Ramos (cell line): ENCODE measurements at regions not wholly inside any gene's neighbourhood (a gene's known extent, or its start where the extent isn't known, plus 50 kb on each side); places are given as distances from the start of the nearest gene placed in this dataset.
"Not testable (repeated sequence)": the region's sequence is repeated elsewhere in the genome, so short reads cannot be mapped to it uniquely, and the experiment has no call there.

Experiments used
- in situ Hi-C: fragments of 300-500 bp; cut with MboI; formaldehyde crosslinking; loops from one replicate; pipeline ENCODE4 v1.14.3; 2022; ENCODE audit warnings: low sequenced_read_pairs; ENCODE audit not compliant: unreplicated experiment

DNA sequence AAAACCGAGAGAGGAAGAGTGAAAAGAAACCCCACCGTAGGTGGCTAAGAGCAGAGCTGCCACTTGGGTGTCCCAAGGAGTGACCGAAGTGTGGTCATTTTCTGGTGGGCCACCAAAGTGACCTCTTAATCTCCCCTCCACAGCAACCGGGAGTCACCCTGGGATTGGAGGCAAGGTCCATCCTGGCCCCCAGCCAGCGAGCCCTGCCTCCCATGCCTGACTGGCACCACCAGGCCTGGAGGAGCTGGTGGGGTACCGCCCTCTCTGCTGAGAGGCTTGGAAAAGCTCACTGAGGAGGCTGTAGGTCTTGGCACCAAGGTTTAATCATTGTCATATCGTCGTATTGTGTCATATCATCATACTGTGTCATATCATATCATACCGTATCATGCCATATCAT lies 74.0 kb upstream of the TRPM1 start:
- in situ Hi-C loops = no loop called here

DNA sequence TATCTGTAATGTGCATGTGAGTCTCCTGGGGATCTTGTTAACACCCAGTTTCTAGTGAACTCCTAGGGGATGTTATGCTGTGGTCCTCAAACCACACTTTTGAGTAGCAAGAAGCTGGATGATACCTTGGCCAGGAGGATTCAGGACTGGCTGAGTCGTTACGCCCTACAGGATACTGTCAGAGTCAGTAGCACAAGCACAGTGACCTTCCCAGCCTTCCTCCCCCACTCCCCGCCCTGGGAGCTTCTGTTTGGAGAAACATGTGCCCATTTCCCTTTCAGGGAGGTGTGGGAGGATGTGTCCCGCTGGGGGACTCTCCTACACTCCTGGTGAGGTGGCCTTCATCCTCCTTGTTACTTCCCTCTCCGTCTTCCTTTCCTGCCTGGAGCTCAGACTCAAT lies 76.4 kb upstream of the TRPM1 start:
- in situ Hi-C loops = no loop called here

DNA sequence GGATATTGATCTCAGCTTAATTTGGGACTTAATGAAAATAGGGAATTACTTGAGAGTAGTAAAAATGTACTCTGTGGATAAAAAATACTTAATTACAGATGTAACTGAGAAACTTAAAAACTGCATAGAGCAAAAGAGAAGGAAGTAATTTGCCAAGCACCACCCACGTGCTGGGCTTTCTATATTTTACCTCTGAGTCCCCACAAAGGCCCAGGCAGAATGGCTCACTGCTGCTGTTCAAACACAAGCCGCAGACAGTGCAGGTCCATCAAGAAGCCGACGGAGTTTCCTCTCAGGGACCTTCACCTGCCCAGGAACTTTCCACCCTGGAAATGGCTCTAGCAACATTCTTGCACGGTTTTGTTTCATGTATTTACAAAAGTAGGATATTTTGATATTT lies 77.2 kb upstream of the TRPM1 start:
- in situ Hi-C loops = no loop called here

DNA sequence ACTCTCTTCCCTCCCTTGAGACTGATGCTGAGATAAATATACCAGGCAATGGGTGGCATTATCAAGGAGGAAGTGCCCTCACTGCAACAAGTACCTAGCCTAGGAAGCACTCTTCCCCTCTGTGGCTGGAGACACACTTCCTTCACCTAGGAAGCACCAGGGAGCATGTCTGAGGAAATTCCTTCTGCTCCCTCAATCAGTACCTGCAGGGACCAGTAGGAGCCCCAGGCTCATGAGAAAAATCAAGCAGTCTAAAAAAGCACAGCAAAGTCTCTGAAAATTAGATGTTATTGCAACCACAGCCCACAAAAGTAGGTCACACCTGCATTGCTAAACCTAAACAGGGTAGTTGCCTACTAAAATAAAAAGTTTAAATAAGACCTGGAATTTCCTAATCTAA lies 78.2 kb upstream of the TRPM1 start:
- in situ Hi-C loops = no loop called here

DNA sequence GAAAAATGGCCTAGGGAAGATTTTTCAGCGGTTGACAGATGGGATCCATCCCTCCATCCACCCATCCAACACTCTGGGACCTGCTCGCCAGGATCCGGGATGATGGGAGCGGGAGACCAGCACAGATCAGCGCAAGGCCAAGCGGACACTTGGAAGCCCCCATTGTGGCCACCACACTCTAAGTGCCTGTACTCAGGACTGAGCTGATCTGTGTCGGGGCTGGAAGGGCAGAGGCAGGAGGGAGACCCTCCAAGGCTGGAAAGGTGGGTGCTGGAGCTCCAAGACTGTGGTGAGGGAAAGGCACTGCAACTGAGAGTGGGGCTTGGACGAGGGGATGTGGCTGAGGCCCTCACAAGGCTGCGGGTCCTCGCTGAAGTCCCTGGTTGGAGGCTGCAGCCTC lies 91.8 kb upstream of the TRPM1 start:
- in situ Hi-C loops = no loop called here

DNA sequence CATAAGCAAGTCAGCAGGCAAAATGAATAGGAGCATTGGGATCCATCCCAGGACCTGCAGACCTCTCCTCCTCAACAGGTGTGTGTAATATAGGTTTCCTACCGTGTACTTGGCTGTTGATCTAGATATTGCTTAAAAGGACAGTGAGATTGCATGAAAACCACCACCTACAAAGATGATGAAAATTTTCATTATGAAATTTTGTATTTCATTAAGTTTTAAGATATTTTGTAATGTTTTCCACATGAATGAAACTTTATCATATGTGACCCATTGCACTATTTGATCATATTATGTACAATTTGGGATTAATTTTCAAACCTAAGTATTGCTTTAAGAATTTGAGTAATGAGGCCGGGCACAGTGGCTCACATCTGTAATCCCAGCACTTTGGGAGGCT lies 94.3 kb upstream of the TRPM1 start:
- in situ Hi-C loops = no loop called here

DNA sequence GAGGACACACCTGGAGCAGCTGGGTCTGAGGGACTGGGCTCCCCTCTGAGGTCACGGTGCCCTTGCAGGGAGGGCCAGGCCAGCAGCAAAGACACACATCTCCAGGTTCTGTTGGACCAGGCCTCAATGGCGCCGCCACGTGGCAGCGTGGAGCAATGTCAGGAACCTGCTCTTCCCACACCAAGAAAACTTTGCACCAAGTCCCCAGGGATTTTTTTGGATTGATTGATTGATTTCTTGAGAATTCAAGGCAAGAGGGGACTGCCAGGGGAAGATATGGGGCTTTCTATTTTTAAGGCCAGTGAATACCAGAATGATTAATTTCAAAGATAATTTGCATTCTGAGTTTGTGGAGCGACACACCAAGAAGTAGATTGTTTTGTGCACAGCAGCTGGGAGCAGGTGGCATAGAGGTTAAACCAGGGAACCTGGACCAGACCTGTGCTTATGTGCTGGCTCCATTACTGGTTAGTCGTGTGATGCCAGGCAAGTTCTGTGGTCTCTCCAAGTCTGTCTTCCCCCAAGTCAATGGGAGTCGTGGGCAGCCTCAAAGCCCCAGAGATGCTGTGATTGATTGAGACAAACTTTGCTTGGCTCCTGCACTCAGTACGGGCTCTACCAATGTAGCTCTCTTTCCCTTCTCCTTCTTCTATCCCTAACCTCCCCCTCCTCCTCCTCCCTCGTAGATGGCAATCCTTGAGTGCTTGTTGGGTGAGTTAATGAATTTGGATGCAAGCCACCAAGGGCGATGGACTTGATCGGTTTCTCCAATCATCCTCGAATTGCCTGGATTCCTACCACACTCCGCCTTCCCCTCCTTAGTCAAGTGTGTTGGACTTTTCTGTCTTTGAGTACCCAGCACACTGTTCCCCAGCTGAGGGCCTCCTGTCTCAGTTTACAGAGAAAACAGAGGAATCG lies 96.2 kb upstream of the TRPM1 start:
- in situ Hi-C loops = no loop called here

DNA sequence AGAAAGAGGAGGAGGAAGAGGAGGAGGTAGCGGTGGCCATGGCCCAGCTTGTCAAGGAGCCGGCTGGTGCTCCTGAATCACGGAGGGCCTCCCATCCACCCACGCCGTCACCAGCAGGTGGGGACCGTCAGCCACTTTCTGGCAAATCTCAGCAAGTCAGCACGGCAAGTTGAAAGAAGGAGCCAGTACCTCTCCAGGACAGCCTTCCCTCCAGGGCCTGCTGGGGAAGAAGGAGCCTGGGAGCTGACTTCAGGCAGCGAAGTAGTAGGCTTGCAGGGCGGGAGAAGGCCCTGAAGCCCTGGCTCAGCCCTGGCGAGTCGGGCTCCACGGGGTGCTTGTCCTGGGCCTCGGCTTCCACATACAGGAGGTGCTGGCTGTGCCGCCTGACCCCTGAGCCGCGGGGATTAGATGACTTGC lies 99.2 kb upstream of the TRPM1 start:
- in situ Hi-C loops = no loop called here

DNA sequence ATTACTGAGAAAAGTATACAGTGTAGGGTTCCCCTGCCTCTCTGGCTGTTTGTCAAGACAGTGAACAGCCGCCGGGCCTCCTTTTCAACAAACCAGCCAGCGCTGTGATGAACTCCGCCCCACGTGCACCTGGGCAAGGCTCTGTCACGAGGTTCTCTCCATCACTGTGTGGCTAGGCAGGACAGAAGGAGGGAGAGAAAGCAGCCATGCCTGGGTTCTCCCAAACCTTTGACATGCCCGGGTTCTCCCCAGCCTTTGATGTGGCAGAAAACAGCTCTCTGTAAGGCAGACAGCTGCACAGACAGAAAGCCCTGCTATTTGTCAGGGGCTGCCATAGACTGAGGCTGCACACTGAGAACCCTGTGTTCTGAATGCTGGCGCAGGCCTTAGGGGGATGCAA lies 101.4 kb upstream of the TRPM1 start:
- in situ Hi-C loops = no loop called here

DNA sequence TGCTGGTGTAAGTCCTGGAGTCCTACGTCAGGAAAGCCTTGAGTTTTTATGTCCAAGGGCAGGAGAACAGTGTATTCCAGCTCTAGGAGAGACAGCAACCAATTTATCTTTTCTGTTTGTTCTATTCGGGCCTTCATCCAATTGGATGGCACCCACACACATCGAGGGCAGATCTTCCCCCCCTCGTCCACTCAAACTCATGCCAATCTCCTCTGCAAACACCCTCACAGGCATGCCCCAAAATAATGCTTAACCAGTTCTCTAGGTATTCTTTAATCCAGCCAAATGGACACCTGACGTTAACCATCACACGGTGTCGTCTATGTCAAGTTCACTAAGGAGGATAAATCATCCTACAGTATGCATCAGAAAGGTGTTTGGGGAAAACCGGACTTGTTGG lies 102.5 kb upstream of the TRPM1 start:
- in situ Hi-C loops = no loop called here

DNA sequence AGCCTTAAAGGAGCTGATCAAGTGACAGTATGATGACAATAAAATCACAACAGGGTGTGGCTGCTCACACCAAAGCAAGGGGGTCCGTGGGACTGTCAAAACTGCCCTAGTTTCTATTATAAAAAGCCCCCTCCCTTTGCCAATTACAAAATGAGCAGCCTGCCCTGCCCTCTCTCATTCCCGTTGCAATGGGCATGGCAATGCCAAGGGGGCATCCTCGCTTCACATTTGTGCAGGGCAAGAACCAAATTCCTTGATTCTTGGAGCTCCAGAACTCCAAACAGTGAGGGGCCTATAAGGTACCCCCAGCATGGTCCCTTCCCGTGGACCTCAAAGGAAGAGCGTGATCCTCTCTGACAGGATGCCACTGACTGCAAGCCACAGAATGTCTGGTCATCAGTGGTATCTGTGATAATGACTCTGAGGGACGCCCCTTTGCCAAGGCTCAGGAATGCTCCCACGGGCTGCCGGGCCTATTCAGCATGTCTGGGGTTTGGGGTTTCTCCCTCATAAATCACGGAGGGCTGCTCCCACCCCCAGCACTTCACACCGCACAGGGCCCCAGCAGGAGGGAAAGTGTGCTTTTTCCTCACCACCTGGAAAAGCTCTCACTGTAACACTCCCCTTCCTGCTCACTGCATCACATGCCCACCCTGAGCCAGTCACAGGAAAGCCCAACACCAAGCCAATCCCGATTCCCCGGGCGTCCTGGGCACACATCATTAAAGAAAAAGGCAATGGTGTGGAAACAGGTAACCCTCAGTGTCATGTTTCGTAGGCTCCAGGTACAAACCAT lies 105.1 kb upstream of the TRPM1 start:
- in situ Hi-C loops = no loop called here

DNA sequence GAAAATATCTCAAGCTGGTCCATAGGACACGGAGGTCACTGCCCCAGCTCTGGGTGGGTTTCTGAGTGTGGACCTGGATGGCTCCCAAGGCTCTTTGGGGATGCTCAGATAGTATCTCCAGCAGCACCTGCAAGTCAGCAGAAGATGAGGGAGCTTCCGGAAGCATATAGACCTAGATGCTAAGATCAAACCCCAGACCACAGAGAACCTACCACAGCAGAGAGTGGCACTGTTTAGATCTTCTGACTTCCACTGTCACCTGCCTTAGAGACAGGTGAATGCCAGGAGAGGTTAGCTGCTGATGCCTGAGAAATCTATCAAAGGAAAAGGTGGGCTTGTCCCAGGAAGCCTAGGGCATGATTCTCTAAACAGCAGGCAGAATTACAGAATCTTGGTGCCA lies 105.7 kb upstream of the TRPM1 start:
- in situ Hi-C loops = no loop called here

DNA sequence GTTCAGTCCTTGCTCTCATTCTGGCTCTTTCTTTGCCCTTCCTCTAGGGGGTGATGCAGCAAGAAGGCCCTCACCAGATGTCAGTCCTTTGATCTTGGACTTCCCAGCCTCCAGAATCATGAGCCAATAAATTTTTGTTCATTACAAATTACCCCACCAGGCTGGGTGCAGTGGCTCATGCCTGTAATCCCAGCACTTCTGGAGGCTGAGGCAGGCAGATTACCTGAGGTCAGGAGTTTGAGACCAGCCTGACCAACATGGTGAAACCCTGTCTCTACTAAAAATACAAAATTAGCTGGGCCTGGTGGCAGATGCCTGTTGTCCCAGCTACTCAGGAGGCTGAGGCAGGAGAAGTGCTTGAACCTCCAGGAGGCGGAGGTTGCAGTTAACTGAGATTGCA lies 106.3 kb upstream of the TRPM1 start:
- in situ Hi-C loops = not testable (repeated sequence)

DNA sequence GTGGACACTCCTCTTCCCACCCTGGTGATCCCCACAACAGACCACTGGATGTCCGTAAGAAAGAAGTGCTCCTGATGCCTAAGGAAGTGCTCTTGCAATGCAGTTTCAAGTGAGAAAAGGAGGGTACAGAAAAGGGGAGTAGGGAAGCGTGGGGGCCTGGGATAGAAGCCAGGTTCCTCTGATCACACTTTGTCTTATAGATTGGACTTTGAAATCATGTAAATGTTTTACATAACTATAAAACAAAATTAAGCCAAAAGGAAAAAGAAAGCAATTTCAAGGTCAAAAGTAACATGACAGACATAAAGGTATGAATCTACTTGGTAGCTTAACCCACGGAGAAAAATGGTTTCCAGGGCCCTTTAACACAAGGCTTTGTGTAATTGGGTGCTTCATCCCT lies 107.3 kb upstream of the TRPM1 start:
- in situ Hi-C loops = no loop called here

DNA sequence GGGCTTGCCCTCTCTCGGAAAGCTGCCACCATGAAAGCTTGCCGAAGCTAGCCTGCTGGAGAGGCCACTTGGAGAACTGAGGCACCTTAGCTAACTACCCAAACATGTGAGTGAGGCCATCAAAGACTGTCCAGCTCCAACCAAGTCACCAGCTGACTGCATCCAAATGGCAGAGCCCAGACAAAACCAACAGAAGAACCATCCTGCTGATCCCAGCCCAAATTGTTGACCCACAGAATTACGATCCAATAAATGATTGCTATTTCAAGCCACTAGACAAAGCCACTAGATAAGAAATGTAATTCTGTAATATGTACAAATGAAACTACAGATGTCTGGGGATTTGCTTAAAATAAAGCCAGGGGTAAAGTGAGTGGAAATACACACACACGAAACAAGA lies 109.8 kb upstream of the TRPM1 start:
- in situ Hi-C loops = loop anchor here (5.0 kb wide), 1 partner anchor 226 kb away; no protein-coding TSS in a partner anchor

DNA sequence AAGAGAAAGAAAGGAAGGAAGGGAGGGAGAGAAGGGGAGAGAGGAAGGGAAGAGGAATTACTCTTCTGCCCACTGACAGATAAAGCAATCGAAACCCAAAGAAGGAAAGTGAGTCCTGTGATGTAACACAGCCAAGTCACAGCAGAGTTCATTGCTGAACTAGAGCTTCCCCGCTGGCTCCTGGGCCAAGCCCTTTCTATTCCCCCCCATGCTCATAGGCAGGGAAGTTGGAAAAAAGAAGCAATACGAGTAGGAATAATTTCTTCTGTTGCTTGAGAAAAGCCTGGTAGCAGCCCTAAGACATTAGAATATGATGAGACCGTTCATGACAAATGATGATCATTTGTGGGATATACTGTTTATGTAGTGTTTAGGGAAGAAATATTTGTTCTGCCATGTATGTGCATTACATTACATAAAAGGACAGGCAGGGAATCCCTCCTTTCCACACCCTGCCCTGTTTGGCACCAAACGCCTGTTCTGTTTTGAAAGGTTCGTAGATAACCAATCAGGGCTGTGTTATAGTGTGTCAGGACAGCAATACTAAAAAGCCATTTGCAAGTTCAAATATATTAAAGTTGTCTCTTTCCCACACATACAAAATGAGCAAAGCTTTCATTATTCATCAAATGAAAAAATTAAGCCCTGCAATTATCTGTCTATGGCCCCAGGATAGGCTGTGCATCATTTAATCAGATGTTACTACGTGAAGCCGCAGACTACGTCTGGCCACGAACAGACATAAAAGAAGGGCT lies 111.0 kb upstream of the TRPM1 start:
- in situ Hi-C loops = loop anchor here (5.0 kb wide), 1 partner anchor 225 kb away; no protein-coding TSS in a partner anchor

DNA sequence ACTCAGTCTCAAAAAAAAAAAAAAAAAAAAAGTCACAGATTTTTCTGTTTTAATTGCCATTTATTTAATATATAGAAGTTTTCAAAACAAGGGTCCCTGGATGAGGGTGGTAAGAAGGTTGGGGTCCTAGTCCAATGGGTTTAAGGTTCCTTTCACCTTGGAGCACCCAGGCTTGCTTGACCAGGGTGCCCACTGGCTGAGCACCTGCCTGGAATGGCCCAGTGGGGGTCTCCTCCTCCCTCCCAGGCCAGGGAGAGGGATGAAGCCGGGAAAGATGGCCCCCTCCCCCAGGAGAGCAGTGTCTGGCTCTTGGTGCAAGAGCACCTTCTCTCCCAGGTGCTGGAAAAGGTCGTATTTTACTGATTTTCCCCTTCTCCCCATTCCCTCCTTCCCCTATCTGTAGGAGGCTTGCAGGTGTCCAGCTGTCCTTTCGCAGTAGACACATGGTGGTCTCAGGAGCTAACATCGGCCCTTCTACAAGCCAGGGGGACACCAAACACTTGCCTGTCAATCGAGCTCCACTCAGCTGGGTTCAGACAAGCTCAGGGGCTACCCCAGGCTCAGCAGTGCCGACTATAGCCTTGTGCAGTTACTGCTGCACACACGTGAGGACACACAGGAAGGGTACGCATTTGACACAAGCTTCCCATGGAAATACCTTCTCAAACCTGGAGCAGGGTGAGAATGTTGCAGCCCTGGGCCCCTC lies 112.3 kb upstream of the KLF13 start:
- in situ Hi-C loops = loop anchor here (5.0 kb wide), 1 partner anchor 223 kb away; no protein-coding TSS in a partner anchor

DNA sequence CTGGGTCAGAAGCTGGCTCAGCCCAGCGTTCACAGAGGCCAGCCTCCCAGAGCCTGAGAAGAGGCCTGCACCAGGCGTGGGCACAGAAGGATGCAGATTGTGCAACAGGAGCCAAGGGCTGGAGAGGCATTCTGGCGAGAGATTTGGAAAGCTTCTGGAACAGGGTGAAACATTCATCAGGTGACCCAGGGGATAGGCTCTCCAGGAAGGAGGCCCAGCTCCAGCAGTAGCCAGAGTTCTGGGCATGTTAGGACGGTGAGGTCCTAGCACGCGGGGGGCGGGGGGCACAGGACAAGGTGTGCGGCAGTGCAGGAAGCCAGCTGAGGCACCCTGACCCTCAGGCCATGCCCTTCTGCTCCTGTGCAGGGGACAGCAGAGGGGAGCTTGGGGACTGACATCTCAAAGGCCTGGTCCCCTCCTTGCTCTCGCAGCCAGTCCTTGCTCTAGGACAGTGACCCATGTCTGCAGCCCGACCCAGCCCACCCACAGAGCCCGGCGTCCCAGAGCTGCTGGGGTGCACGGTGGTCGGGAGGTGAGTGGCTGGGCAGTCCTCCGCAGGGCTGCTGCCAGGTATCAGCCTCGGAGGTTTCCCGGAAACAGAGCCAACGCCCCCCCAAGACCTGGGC lies 111.7 kb upstream of the KLF13 start:
- in situ Hi-C loops = loop anchor here (5.0 kb wide), 1 partner anchor 222 kb away; no protein-coding TSS in a partner anchor

DNA sequence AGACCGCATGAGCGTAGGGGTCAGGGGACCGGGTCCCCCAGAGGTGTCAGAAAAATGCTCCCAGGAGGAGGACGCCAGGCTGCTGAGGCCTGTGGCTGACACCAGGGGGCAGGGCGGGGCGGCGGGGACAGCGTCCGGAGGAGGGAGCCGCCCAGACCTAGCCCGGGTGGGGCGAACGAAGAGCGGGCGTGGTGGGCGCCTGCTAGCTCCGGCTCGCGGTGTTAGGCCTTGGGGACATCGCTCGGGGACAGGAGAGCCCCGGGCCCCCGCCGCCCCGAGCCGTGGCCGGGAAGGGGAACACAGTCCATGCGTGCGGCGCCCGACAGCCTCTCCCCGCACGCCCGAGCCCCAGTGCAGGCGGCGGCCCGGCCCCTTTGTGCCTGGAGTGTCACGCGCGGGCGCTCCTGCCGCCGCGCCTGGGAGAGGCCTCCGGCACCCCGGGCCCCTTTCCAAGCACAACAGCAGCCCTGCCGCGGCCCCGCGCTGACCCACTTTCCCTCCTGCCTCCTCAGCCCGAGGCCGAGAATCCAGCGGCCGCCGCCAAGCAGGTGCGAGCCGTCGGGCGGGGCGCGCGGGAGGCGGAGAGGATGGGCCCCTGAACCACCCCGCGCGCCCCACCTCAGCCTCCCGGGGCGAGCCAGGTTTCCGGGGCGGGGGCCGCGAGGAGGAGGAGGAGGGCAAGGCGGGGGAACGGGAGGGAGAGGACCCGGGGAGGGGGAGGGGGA lies 111.0 kb upstream of the KLF13 start:
- in situ Hi-C loops = no loop called here
